Memory B cell (primary cell): ENCODE measurements at regions not wholly inside any gene's neighbourhood (a gene's known extent, or its start where the extent isn't known, plus 50 kb on each side); places are given as distances from the start of the nearest gene placed in this dataset.

ENCODE experiments used
- ATAC-seq: fragments of 150-1000 bp; cut with Tn5 transposase; 2 replicates; pipeline ENCODE4 v1.10.0; 2021; ENCODE audit warnings: low read depth, mild to moderate bottlenecking, moderate library complexity
- DNase-seq, 2 donors: peaks; one replicate each; pipeline ENCODE4 v3.0.0; 2022; ENCODE audit warnings: low spot score in 2 of 2
- H3K27ac Mint-ChIP-seq: one replicate; pipeline ENCODE4 v1.8.0; 2022; ENCODE audit warnings: mild to moderate bottlenecking, moderate library complexity, mixed read lengths
- H3K27me3 Mint-ChIP-seq: one replicate; pipeline ENCODE4 v1.8.0; 2022; ENCODE audit warnings: mixed read lengths
- H3K36me3 Mint-ChIP-seq: one replicate; pipeline ENCODE4 v1.8.0; 2022; ENCODE audit warnings: mild to moderate bottlenecking, mixed read lengths
- H3K4me1 Mint-ChIP-seq: one replicate; pipeline ENCODE4 v1.8.0; 2022; ENCODE audit warnings: mixed read lengths
- H3K4me3 Mint-ChIP-seq: one replicate; pipeline ENCODE4 v1.8.0; 2022; ENCODE audit warnings: mild to moderate bottlenecking, moderate library complexity, mixed read lengths
- H3K9me3 Mint-ChIP-seq: one replicate; pipeline ENCODE4 v1.8.0; 2022; ENCODE audit warnings: mixed read lengths

GRCh38 chr2:193946806-193947205 lies 1710.2 kb upstream of the SLC39A10 start:
- no peaks in the 10 kb centered on the region for H3K27me3 Mint-ChIP-seq
- H3K4me1 Mint-ChIP-seq = no peaks in the 10 kb centered on the region
- no peaks in the 10 kb centered on the region for H3K9me3 Mint-ChIP-seq
- ATAC-seq (no peak), DNase-seq (no peak)
- H3K27ac Mint-ChIP-seq = no peak overlapping the region
- no peaks in the 10 kb centered on the region for H3K36me3 Mint-ChIP-seq
- H3K4me3 Mint-ChIP-seq = no peak overlapping the region

- no peaks in the 10 kb centered on the region for H3K27me3 Mint-ChIP-seq
- H3K27ac Mint-ChIP-seq = no peak overlapping the region
- DNase-seq = no peak
- H3K36me3 Mint-ChIP-seq = no peaks in the 10 kb centered on the region
- H3K9me3 Mint-ChIP-seq = no peaks in the 10 kb centered on the region
- H3K4me3 Mint-ChIP-seq = no peak overlapping the region
- ATAC-seq = no peak
- no peaks in the 10 kb centered on the region for H3K4me1 Mint-ChIP-seq
These were observed 1713.5 kb upstream of the SLC39A10 start for GRCh38 chr2:193943406-193943960.

GRCh38 chr2:193935114-193935513 lies 1721.9 kb upstream of the SLC39A10 start:
- Mint-ChIP-seq H3K27me3 (no peaks in the 10 kb centered on the region), H3K4me3 (no peak overlapping the region), H3K27ac (no peak overlapping the region), H3K36me3 (no peaks in the 10 kb centered on the region), H3K9me3 (no peaks in the 10 kb centered on the region), H3K4me1 (no peaks in the 10 kb centered on the region)
- no peak for DNase-seq
- no peak for ATAC-seq

GRCh38 chr2:193929131-193929530 lies 1727.9 kb upstream of the SLC39A10 start:
- Mint-ChIP-seq H3K4me1 (peaks cover 2% of the 10 kb centered on the region), H3K4me3 (no peak overlapping the region), H3K9me3 (no peaks in the 10 kb centered on the region), H3K27ac (no peak overlapping the region), H3K36me3 (no peaks in the 10 kb centered on the region), H3K27me3 (no peaks in the 10 kb centered on the region)
- DNase-seq = no peak
- no peak for ATAC-seq

GRCh38 chr2:193907561-193907960 lies 1712.8 kb upstream of the TMEFF2 start:
- Mint-ChIP-seq H3K4me1 (no peaks in the 10 kb centered on the region), H3K27me3 (no peaks in the 10 kb centered on the region), H3K9me3 (no peaks in the 10 kb centered on the region), H3K36me3 (no peaks in the 10 kb centered on the region), H3K27ac (no peak overlapping the region), H3K4me3 (no peak overlapping the region)
- DNase-seq (no peak), ATAC-seq (no peak)

GRCh38 chr2:193900292-193900691 lies 1705.6 kb upstream of the TMEFF2 start:
- Mint-ChIP-seq H3K4me3 (no peak overlapping the region), H3K27me3 (no peaks in the 10 kb centered on the region), H3K36me3 (no peaks in the 10 kb centered on the region), H3K9me3 (no peaks in the 10 kb centered on the region), H3K27ac (no peak overlapping the region), H3K4me1 (no peaks in the 10 kb centered on the region)
- DNase-seq = no peak
- no peak for ATAC-seq

GRCh38 chr2:193895226-193895625 lies 1700.5 kb upstream of the TMEFF2 start:
- no peak overlapping the region for H3K4me3 Mint-ChIP-seq
- no peak for DNase-seq
- no peaks in the 10 kb centered on the region for H3K27me3 Mint-ChIP-seq
- ATAC-seq = no peak
- H3K36me3 Mint-ChIP-seq = no peaks in the 10 kb centered on the region
- peaks cover under 1% of the 10 kb centered on the region for H3K9me3 Mint-ChIP-seq
- no peak overlapping the region for H3K27ac Mint-ChIP-seq
- H3K4me1 Mint-ChIP-seq = peaks cover 3% of the 10 kb centered on the region

GRCh38 chr2:193894081-193894480 lies 1699.3 kb upstream of the TMEFF2 start:
- Mint-ChIP-seq H3K4me1 (peaks cover 4% of the 10 kb centered on the region), H3K36me3 (no peaks in the 10 kb centered on the region), H3K27ac (no peak overlapping the region), H3K4me3 (no peak overlapping the region), H3K9me3 (peaks cover 4% of the 10 kb centered on the region), H3K27me3 (no peaks in the 10 kb centered on the region)
- ATAC-seq = no peak
- DNase-seq = no peak

- Mint-ChIP-seq H3K27ac (no peak overlapping the region), H3K27me3 (no peaks in the 10 kb centered on the region), H3K36me3 (no peaks in the 10 kb centered on the region), H3K4me1 (peaks cover 4% of the 10 kb centered on the region), H3K4me3 (no peak overlapping the region), H3K9me3 (peaks cover 4% of the 10 kb centered on the region)
- no peak for DNase-seq
- no peak for ATAC-seq
These were observed 1696.3 kb upstream of the TMEFF2 start for GRCh38 chr2:193891023-193891422.

GRCh38 chr2:193885419-193885818 lies 1690.7 kb upstream of the TMEFF2 start:
- peaks cover 7% of the 10 kb centered on the region for H3K9me3 Mint-ChIP-seq
- no peaks in the 10 kb centered on the region for H3K36me3 Mint-ChIP-seq
- no peak overlapping the region for H3K4me3 Mint-ChIP-seq
- H3K27me3 Mint-ChIP-seq = no peaks in the 10 kb centered on the region
- peaks cover 2% of the 10 kb centered on the region for H3K4me1 Mint-ChIP-seq
- no peak overlapping the region for H3K27ac Mint-ChIP-seq
- ATAC-seq = no peak
- no peak for DNase-seq

GRCh38 chr2:193883820-193884219 lies 1689.1 kb upstream of the TMEFF2 start:
- no peaks in the 10 kb centered on the region for H3K4me1 Mint-ChIP-seq
- DNase-seq (no peak), ATAC-seq (no peak)
- H3K27me3 Mint-ChIP-seq = no peaks in the 10 kb centered on the region
- peaks cover 3% of the 10 kb centered on the region for H3K9me3 Mint-ChIP-seq
- H3K36me3 Mint-ChIP-seq = no peaks in the 10 kb centered on the region
- no peak overlapping the region for H3K4me3 Mint-ChIP-seq
- H3K27ac Mint-ChIP-seq = no peak overlapping the region

- peaks cover 4% of the 10 kb centered on the region for H3K9me3 Mint-ChIP-seq
- ATAC-seq = no peak
- no peaks in the 10 kb centered on the region for H3K4me1 Mint-ChIP-seq
- no peaks in the 10 kb centered on the region for H3K27me3 Mint-ChIP-seq
- H3K27ac Mint-ChIP-seq = no peak overlapping the region
- H3K36me3 Mint-ChIP-seq = no peaks in the 10 kb centered on the region
- no peak overlapping the region for H3K4me3 Mint-ChIP-seq
- no peak for DNase-seq
These were observed 1682.2 kb upstream of the TMEFF2 start for GRCh38 chr2:193876980-193877379.

GRCh38 chr2:193869564-193869963 lies 1674.8 kb upstream of the TMEFF2 start:
- Mint-ChIP-seq H3K27me3 (no peaks in the 10 kb centered on the region), H3K36me3 (no peaks in the 10 kb centered on the region), H3K9me3 (peaks cover 3% of the 10 kb centered on the region), H3K4me1 (no peaks in the 10 kb centered on the region), H3K27ac (no peak overlapping the region), H3K4me3 (no peak overlapping the region)
- DNase-seq (no peak), ATAC-seq (no peak)

GRCh38 chr2:193868833-193869232 lies 1674.1 kb upstream of the TMEFF2 start:
- no peak overlapping the region for H3K4me3 Mint-ChIP-seq
- peaks cover 3% of the 10 kb centered on the region for H3K9me3 Mint-ChIP-seq
- H3K36me3 Mint-ChIP-seq = no peaks in the 10 kb centered on the region
- DNase-seq (no peak), ATAC-seq (no peak)
- H3K27me3 Mint-ChIP-seq = no peaks in the 10 kb centered on the region
- H3K27ac Mint-ChIP-seq = no peak overlapping the region
- H3K4me1 Mint-ChIP-seq = no peaks in the 10 kb centered on the region

- no peak for ATAC-seq
- Mint-ChIP-seq H3K9me3 (no peaks in the 10 kb centered on the region), H3K27me3 (no peaks in the 10 kb centered on the region), H3K27ac (no peak overlapping the region), H3K4me3 (no peak overlapping the region), H3K36me3 (no peaks in the 10 kb centered on the region), H3K4me1 (no peaks in the 10 kb centered on the region)
- no peak for DNase-seq
These were observed 1673.4 kb upstream of the TMEFF2 start for GRCh38 chr2:193868132-193868531.
